ENCODE measurements at regions not wholly inside any gene's neighbourhood (a gene's known extent, or its start where the extent isn't known, plus 50 kb on each side); places are given as distances from the start of the nearest gene placed in this dataset.

GRCh38 chr2:147524912-147525311 is 319.9 kb upstream of the ACVR2A start:
- Mint-ChIP-seq H3K27ac (no peak overlapping the region), H3K4me1 (no peaks in the 10 kb centered on the region), H3K9me3 (ENCODE audit: insufficient read depth) (no peaks in the 10 kb centered on the region), H3K4me3 (no peak overlapping the region), H3K27me3 (peaks cover 15% of the 10 kb centered on the region)
- ATAC-seq (ENCODE audit: low read depth), result no peak
- Histone ChIP-seq H3K27ac (ENCODE audit: low read length in 2 of 2) (no peak overlapping the region), H3K36me3 (replicated peaks in 1 of 2; ENCODE audit: control extremely low read depth in 1 of 2, control insufficient read depth in 1 of 2, extremely low read depth in 1 of 2, insufficient read depth in 2 of 2, low read length in 1 of 2) (no peaks in the 10 kb centered on the region), H3K27me3 (replicated peaks in 1 of 4; ENCODE audit: control extremely low read depth in 1 of 4, control insufficient read depth in 3 of 4, insufficient read depth in 4 of 4, low read length in 3 of 4) (no peaks in the 10 kb centered on the region), H3K79me2 (ENCODE audit: control insufficient read depth, insufficient read depth, low read length) (no peaks in the 10 kb centered on the region), H4K20me1 (ENCODE audit: control insufficient read depth, insufficient read depth, low read length, poor library complexity, severe bottlenecking) (no peaks in the 10 kb centered on the region), H2AFZ (ENCODE audit: insufficient read depth, low read depth, low read length, poor library complexity, severe bottlenecking) (no peak overlapping the region), H3K4me1 (ENCODE audit: control insufficient read depth in 2 of 2, insufficient read depth in 2 of 2, low read length in 2 of 2) (no peaks in the 10 kb centered on the region), H3K4me3 (ENCODE audit: control extremely low read depth in 1 of 5, extremely low read depth in 1 of 5, insufficient read depth in 1 of 5, low read depth in 2 of 5, low read length in 4 of 5) (no peak overlapping the region), H3K4me2 (replicated peaks; ENCODE audit: low read depth, low read length, poor library complexity, severe bottlenecking) (no peak overlapping the region), H3K9me3 (ENCODE audit: control extremely low read depth in 1 of 3, control insufficient read depth in 2 of 3, insufficient read depth in 1 of 3, low read length in 2 of 3) (no peaks in the 10 kb centered on the region), H3K9ac (ENCODE audit: low read length) (no peak overlapping the region)
- DNase-seq, result no peak
- intact Hi-C loops (cut with micrococcal nuclease), result no loop called here
- ChIA-PET POLR2A (no interaction called here), CTCF (no interaction called here)
- TF ChIP-seq CTCF (IDR thresholded peaks at IDR 0.05), result no peak
- no peak for TF ChIP-seq EZH2 (IDR thresholded peaks at IDR 0.05; ENCODE audit: borderline replicate concordance, insufficient read depth, low read depth, low read length, poor library complexity, severe bottlenecking)
- WGBS (ENCODE audit: insufficient coverage), result 86% methylated on average over 3 of the region's 3 CpGs

GRCh38 chr2:147523415-147523814 is 321.4 kb upstream of the ACVR2A start:
- no peak overlapping the region for H3K4me3 ChIP-seq (ENCODE audit: control extremely low read depth in 1 of 5, extremely low read depth in 1 of 5, insufficient read depth in 1 of 5, low read depth in 2 of 5, low read length in 4 of 5)
- H3K79me2 ChIP-seq (ENCODE audit: control insufficient read depth, insufficient read depth, low read length), result no peaks in the 10 kb centered on the region
- H3K9me3 ChIP-seq (ENCODE audit: control extremely low read depth in 1 of 3, control insufficient read depth in 2 of 3, insufficient read depth in 1 of 3, low read length in 2 of 3), result no peaks in the 10 kb centered on the region
- ATAC-seq (ENCODE audit: low read depth) (no peak), DNase-seq (no peak)
- CTCF ChIA-PET, result no interaction called here
- no peak overlapping the region for H3K9ac ChIP-seq (ENCODE audit: low read length)
- no peak overlapping the region for H3K4me2 ChIP-seq (replicated peaks; ENCODE audit: low read depth, low read length, poor library complexity, severe bottlenecking)
- no peak overlapping the region for H2AFZ ChIP-seq (ENCODE audit: insufficient read depth, low read depth, low read length, poor library complexity, severe bottlenecking)
- H3K27me3 ChIP-seq (replicated peaks in 1 of 4; ENCODE audit: control extremely low read depth in 1 of 4, control insufficient read depth in 3 of 4, insufficient read depth in 4 of 4, low read length in 3 of 4), result no peaks in the 10 kb centered on the region
- no peak overlapping the region for H3K4me3 Mint-ChIP-seq
- no peaks in the 10 kb centered on the region for H4K20me1 ChIP-seq (ENCODE audit: control insufficient read depth, insufficient read depth, low read length, poor library complexity, severe bottlenecking)
- H3K27me3 Mint-ChIP-seq, result peaks cover 12% of the 10 kb centered on the region
- no peak overlapping the region for H3K27ac ChIP-seq (ENCODE audit: low read length in 2 of 2)
- H3K27ac Mint-ChIP-seq, result no peak overlapping the region
- no peaks in the 10 kb centered on the region for H3K4me1 ChIP-seq (ENCODE audit: control insufficient read depth in 2 of 2, insufficient read depth in 2 of 2, low read length in 2 of 2)
- intact Hi-C loops (cut with micrococcal nuclease), result no loop called here
- no peaks in the 10 kb centered on the region for H3K4me1 Mint-ChIP-seq
- no peaks in the 10 kb centered on the region for H3K9me3 Mint-ChIP-seq (ENCODE audit: insufficient read depth)
- no peaks in the 10 kb centered on the region for H3K36me3 ChIP-seq (replicated peaks in 1 of 2; ENCODE audit: control extremely low read depth in 1 of 2, control insufficient read depth in 1 of 2, extremely low read depth in 1 of 2, insufficient read depth in 2 of 2, low read length in 1 of 2)
- no peak for TF ChIP-seq CTCF (IDR thresholded peaks at IDR 0.05)
- no peak for TF ChIP-seq EZH2 (IDR thresholded peaks at IDR 0.05; ENCODE audit: borderline replicate concordance, insufficient read depth, low read depth, low read length, poor library complexity, severe bottlenecking)
- POLR2A ChIA-PET, result no interaction called here
